Stimulated activated memory B cell treated with anti-CD40 and anti-IgM and Interleukin-4, amounts not matched to agents 10 μg/mL and 1 μg/mL and 100 μg/mL, for 72 hours (primary cell): ENCODE measurements at regions not wholly inside any gene's neighbourhood (a gene's known extent, or its start where the extent isn't known, plus 50 kb on each side); places are given as distances from the start of the nearest gene placed in this dataset.

Experiments
- ATAC-seq: fragments of 150-1000 bp; cut with Tn5 transposase; 2 replicates; pipeline ENCODE4 v1.10.0; 2021
- H3K27ac Mint-ChIP-seq: one replicate; pipeline ENCODE4 v1.8.0; 2022; ENCODE audit warnings: mild to moderate bottlenecking, mixed read lengths
- H3K27me3 Mint-ChIP-seq: one replicate; pipeline ENCODE4 v1.8.0; 2022; ENCODE audit warnings: mixed read lengths
- H3K36me3 Mint-ChIP-seq: one replicate; pipeline ENCODE4 v1.8.0; 2022; ENCODE audit warnings: mixed read lengths
- H3K4me1 Mint-ChIP-seq: one replicate; pipeline ENCODE4 v1.8.0; 2022; ENCODE audit warnings: mixed read lengths
- H3K4me3 Mint-ChIP-seq: one replicate; pipeline ENCODE4 v1.8.0; 2022; ENCODE audit warnings: mild to moderate bottlenecking, moderate library complexity, mixed read lengths
- H3K9me3 Mint-ChIP-seq: one replicate; pipeline ENCODE4 v1.8.0; 2022; ENCODE audit warnings: mixed read lengths

DNA sequence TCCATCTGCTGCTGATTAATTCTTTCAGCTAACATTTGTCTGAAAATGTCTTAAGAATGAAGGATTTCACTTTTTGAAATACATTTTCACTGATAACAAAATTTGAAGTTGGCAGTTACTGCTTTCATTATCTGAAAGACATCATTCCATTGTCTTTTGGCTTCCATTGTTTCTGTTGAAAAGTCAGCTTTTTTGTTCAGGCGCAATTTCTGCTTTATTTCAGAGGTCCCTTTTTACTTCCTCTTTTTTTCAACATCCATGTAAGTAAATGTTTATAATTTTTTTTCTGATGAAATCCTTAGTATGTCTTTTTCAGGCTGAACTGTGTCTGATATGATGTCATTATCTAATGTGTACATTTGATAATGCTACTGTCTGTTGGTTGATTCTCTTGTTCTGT lies 184.2 kb downstream of the RND3 start:
- Mint-ChIP-seq H3K4me1 (no peaks in the 10 kb centered on the region), H3K4me3 (no peak overlapping the region), H3K36me3 (no peaks in the 10 kb centered on the region), H3K27ac (no peak overlapping the region), H3K27me3 (no peaks in the 10 kb centered on the region), H3K9me3 (peaks cover 8% of the 10 kb centered on the region)
- no peak for ATAC-seq

DNA sequence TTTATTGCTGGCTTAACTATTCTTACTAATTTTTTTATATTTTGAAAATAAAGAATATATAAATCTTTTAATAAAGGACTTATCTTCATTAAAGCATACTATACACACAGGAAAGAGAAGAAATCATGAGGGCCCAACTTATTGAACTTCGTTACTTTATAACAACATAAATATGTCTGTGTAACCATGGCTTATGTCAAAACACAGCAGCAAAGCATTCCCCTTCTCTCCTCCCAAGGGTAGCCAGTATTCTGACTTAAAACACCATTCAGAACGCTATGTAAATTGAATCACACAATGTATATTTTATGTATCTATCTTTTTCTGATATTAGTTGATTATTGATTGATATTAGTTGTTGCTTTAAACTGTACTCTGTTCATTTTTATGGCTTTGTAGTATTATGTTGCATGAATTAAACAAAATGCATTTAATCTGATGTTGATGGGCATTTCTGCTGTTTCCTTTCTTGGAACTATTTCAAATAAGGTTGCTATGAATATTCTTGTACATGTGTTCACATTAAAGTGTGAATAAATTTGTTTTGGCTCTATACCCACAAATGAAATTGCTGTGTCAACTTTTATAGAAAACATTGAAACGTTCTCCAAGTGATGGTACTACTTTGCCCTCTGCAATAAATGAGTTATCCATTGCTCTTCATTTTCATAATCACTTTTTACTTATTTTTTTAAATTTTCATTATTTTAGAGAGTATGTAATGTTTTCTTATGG lies 188.7 kb downstream of the RND3 start:
- no peaks in the 10 kb centered on the region for H3K36me3 Mint-ChIP-seq
- H3K27me3 Mint-ChIP-seq, result no peaks in the 10 kb centered on the region
- ATAC-seq, result no peak
- H3K27ac Mint-ChIP-seq, result no peak overlapping the region
- no peak overlapping the region for H3K4me3 Mint-ChIP-seq
- peaks cover 6% of the 10 kb centered on the region for H3K9me3 Mint-ChIP-seq
- H3K4me1 Mint-ChIP-seq, result no peaks in the 10 kb centered on the region

DNA sequence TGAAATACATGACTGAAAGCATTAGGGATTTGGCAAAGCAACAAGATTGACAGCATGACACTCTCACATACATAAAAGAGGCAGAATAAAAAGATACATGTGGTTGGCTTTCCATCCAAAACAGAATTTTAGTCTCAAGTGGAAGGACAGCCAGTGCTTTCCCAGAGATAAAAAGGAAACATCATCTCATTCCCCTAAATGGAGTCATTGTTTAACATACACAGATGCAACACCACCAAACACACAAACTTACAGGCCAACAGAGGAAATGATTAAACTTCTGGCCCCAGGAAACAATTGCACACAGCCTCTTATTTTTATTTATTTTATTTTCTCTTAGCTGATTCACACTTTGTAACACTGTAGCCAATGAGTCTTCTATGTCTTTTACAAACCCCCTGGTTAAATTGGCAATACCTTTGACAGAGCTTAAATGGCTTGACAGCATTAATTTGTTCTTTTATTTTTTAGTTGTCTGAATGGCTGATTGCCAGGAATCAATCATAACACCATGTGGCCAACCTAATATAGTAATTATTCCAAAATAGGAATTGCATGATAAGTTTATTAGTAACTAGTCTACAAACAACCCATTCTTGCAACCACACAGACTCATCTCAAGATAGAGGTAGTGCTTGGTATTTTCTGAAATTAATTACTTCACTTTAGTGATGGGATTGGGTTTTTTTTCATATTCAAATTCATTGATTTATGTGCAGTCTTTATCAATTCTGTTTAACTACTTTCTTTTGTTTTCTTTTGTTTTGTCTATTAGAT lies 190.5 kb downstream of the RND3 start:
- H3K36me3 Mint-ChIP-seq, result no peaks in the 10 kb centered on the region
- no peak overlapping the region for H3K27ac Mint-ChIP-seq
- no peak overlapping the region for H3K4me3 Mint-ChIP-seq
- no peak for ATAC-seq
- peaks cover 2% of the 10 kb centered on the region for H3K9me3 Mint-ChIP-seq
- no peaks in the 10 kb centered on the region for H3K4me1 Mint-ChIP-seq
- no peaks in the 10 kb centered on the region for H3K27me3 Mint-ChIP-seq

DNA sequence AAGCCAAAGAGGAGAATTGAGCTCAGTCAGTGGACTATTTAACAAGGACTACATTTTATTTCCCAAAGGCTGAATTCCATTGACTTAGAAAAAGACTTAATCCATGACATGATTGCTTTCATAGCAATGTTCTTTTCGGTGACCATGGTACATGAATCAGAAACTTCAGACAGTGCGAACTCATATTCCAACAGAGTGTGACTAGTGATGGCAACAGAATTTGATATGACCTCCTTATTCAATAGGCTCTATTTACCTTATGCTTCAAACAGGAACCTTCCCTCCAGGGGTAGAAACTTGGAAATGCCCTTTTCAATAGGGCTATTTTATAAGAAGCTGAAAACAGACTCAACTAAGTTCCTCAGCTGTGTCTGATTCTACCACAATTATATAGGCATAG lies 191.9 kb downstream of the RND3 start:
- no peaks in the 10 kb centered on the region for H3K4me1 Mint-ChIP-seq
- H3K27ac Mint-ChIP-seq, result no peak overlapping the region
- H3K36me3 Mint-ChIP-seq, result no peaks in the 10 kb centered on the region
- no peaks in the 10 kb centered on the region for H3K27me3 Mint-ChIP-seq
- H3K9me3 Mint-ChIP-seq, result peaks cover 2% of the 10 kb centered on the region
- no peak overlapping the region for H3K4me3 Mint-ChIP-seq
- ATAC-seq, result no peak

DNA sequence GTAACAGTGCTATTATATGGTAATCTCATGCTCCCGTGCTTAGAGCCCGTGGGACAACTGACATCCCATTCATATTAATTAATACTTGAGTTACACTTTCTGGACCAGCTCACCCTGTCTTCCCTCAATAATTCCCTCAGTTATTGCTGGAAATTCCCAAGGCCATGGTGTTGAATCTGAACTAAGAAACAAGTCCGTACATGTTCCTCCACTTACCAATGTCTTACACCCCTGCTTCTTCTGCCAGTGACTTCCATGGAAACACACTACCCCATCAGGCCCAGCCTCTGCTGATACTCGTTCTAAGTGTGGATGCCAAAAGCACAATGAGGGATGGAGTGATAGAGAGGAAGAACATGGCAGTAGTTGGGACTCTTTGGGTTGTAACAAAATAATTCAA lies 193.7 kb downstream of the RND3 start:
- no peaks in the 10 kb centered on the region for H3K36me3 Mint-ChIP-seq
- H3K27ac Mint-ChIP-seq, result no peak overlapping the region
- no peak overlapping the region for H3K4me3 Mint-ChIP-seq
- ATAC-seq, result no peak
- no peaks in the 10 kb centered on the region for H3K4me1 Mint-ChIP-seq
- no peaks in the 10 kb centered on the region for H3K9me3 Mint-ChIP-seq
- H3K27me3 Mint-ChIP-seq, result no peaks in the 10 kb centered on the region

DNA sequence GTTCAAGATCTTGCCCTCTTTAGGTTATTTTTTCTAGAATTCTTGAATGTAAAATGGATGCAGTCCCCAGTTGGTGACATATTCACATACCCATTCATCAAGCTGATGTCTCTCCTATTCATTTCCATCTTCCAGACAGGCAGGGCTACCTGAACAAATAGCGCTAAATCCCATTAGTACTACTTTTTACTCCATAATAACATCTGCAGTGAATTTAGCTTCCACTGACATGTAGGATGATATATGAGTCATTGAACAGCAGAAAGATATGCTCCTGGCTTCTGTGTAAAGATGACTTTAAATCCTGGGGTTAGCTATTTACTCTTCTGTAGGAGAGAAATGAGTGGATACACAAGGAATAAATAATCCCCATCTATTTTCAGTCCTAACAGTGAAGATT lies 194.7 kb downstream of the RND3 start:
- H3K9me3 Mint-ChIP-seq, result no peaks in the 10 kb centered on the region
- no peaks in the 10 kb centered on the region for H3K36me3 Mint-ChIP-seq
- no peak for ATAC-seq
- no peaks in the 10 kb centered on the region for H3K27me3 Mint-ChIP-seq
- no peaks in the 10 kb centered on the region for H3K4me1 Mint-ChIP-seq
- no peak overlapping the region for H3K27ac Mint-ChIP-seq
- no peak overlapping the region for H3K4me3 Mint-ChIP-seq

DNA sequence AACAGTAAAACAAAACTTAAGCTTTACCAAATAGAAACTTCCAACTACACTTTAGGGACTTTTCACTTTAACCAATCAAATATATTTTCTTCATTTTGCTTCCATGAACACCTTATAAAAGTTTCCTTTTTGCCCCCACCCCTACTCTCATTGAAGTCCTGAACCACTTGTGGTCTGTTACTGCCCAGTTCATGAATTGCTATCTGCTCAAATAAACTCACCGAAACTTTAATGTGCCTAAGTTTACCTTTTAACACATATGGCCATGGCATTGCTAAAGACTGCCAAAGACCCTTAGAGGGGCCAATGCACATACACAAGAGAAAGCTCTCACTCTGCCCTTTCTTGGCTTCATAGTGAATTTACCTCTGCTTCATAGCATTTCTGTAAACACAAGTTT lies 195.3 kb downstream of the RND3 start:
- ATAC-seq, result no peak
- no peaks in the 10 kb centered on the region for H3K9me3 Mint-ChIP-seq
- H3K4me3 Mint-ChIP-seq, result no peak overlapping the region
- no peaks in the 10 kb centered on the region for H3K4me1 Mint-ChIP-seq
- no peak overlapping the region for H3K27ac Mint-ChIP-seq
- no peaks in the 10 kb centered on the region for H3K36me3 Mint-ChIP-seq
- no peaks in the 10 kb centered on the region for H3K27me3 Mint-ChIP-seq

DNA sequence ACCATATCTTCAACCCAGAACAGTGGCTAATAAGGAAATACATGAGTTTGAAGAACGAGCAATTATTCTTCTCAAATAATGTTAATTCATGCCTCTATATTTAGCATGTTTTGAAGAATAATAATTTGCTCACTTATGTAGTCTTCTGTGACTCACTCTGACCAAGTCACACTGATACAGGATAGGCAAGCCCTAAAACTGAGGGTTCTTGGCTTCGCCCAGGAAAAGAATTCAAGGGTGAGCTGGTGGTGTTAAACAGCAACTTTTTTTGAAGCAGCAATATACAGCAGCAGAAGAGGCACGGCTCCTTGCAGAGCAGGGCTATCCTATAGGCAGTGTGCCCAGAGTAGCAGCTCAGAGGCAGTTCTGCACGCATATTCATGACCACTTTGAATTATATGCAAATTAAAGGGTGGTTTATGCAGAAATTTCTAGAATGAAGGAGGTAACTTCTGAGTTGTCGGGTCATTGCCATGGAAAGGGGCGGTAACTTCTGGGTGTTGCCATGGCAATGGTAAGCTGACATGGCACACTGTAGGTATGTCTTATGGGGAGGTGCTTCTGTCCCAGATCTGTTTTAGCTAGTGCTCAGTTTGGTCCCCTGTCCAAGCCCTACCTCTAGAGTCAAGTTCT lies 200.6 kb downstream of the RND3 start:
- H3K4me1 Mint-ChIP-seq, result no peaks in the 10 kb centered on the region
- no peaks in the 10 kb centered on the region for H3K9me3 Mint-ChIP-seq
- H3K27ac Mint-ChIP-seq, result no peak overlapping the region
- peak; percentile 39 for ATAC-seq
- no peak overlapping the region for H3K4me3 Mint-ChIP-seq
- H3K36me3 Mint-ChIP-seq, result no peaks in the 10 kb centered on the region
- no peaks in the 10 kb centered on the region for H3K27me3 Mint-ChIP-seq

DNA sequence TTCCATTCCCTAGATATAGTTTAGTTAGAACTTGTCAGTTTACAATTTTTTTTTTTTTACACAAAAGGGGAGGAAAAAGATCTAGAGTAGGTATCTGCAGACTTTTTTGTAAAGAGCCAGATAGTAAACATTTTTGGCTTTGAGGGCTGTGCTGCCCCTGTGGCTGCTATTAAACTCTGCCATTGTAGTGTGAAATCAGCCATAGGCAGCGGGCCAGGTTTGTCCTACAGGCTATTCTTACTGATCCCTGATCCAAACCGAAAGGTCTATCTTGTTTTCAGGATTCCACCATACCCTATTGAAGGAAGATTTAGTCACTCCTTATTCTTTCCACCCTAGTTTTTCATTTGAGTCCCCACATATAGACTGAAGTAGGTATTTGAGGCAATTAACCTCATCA lies 203.4 kb downstream of the RND3 start:
- H3K36me3 Mint-ChIP-seq, result no peaks in the 10 kb centered on the region
- H3K27ac Mint-ChIP-seq, result no peak overlapping the region
- no peaks in the 10 kb centered on the region for H3K4me1 Mint-ChIP-seq
- no peaks in the 10 kb centered on the region for H3K27me3 Mint-ChIP-seq
- peaks cover 4% of the 10 kb centered on the region for H3K9me3 Mint-ChIP-seq
- H3K4me3 Mint-ChIP-seq, result no peak overlapping the region
- no peak for ATAC-seq

DNA sequence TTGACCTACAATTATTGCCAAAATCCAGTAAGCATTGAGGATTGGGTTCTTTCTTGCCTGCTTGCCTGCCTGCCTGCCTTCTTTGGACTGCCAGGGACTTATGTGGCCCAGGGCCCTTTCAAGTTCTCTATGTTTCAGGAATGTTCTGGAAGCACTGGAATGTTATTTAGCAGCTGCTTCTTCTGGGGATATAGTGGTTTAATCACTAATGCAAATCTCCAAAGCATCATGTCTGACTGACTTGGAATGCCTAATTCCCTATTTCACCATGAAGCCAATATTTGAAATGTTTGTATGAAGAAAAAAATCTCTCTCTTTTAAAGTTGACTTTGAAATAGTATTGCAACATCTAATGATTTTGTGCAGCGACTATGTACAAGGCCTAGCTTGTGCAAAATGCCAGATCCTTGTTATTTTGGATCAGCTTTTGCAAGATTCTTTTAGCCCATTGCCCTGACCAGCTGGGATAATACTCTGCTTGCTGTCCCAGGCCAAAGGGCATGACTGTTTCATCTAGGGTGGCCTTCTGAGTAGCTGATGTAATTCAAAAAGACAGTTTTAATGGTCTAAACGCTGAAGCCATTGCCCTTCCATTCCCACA lies 204.6 kb downstream of the RND3 start:
- no peak for ATAC-seq
- H3K36me3 Mint-ChIP-seq, result no peaks in the 10 kb centered on the region
- no peaks in the 10 kb centered on the region for H3K27me3 Mint-ChIP-seq
- no peaks in the 10 kb centered on the region for H3K4me1 Mint-ChIP-seq
- H3K9me3 Mint-ChIP-seq, result peaks cover 4% of the 10 kb centered on the region
- no peak overlapping the region for H3K27ac Mint-ChIP-seq
- H3K4me3 Mint-ChIP-seq, result no peak overlapping the region

DNA sequence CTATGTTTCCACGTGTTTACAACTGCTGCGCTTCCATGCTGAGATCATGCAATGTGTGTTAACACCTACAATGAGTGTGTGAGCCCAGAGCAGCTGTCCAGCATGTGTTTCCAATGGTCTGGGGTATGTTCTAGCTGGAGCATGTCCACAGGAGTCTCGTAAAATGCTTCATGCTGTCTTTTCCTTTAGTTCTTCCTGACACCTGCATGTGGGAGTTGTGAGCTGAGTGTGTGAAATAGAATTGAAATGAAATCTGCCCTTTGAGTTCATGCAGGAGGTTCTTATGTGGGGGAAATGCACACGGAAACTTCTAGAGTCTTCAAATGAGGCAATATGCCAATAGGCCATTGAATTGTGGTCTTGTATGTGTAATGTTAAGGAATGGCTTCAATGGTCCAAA lies 205.1 kb downstream of the RND3 start:
- no peaks in the 10 kb centered on the region for H3K4me1 Mint-ChIP-seq
- no peak overlapping the region for H3K4me3 Mint-ChIP-seq
- ATAC-seq, result no peak
- no peak overlapping the region for H3K27ac Mint-ChIP-seq
- H3K36me3 Mint-ChIP-seq, result no peaks in the 10 kb centered on the region
- peaks cover 6% of the 10 kb centered on the region for H3K9me3 Mint-ChIP-seq
- no peaks in the 10 kb centered on the region for H3K27me3 Mint-ChIP-seq

DNA sequence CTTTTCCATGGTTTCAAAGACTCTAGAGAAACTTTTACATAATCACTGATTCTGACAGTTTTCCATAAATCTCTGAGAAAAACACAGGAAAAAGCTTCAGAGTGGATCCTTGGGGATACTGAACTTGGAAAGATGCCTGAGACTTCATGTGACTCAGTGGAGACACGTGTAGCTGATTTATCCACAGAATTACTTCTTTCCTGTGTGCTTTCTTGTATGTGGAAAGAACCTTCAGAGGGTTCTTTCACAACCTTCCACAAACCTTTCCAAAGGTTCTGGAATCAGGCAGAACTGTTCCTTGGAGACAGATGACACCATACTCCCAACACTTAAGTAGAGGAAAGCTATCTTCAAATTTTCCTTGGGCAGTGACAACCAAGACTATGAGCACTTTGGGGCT lies 207.2 kb downstream of the RND3 start:
- no peaks in the 10 kb centered on the region for H3K27me3 Mint-ChIP-seq
- no peaks in the 10 kb centered on the region for H3K4me1 Mint-ChIP-seq
- no peak overlapping the region for H3K27ac Mint-ChIP-seq
- no peaks in the 10 kb centered on the region for H3K36me3 Mint-ChIP-seq
- H3K9me3 Mint-ChIP-seq, result peaks cover 10% of the 10 kb centered on the region
- H3K4me3 Mint-ChIP-seq, result no peak overlapping the region
- ATAC-seq, result no peak

DNA sequence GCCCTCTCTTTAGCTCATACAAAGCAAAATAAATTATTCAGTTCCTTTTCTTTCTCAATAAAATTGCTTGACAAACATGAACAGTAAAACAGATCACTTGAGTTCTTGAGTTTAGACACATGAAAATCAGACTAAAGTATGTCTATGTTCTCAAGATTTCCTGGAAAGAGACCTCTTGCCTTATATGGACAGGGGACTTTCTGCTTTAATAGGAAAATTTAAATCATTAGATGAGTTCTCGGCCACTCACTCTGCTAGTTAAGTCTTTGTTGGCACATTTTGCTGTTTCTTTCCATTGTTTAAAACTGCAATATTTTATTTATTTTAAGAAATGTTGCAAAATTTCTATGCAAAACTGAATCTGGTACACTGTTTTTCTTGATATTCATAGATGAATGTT lies 207.8 kb downstream of the RND3 start:
- Mint-ChIP-seq H3K9me3 (peaks cover 10% of the 10 kb centered on the region), H3K27ac (no peak overlapping the region), H3K4me3 (no peak overlapping the region), H3K27me3 (no peaks in the 10 kb centered on the region), H3K4me1 (no peaks in the 10 kb centered on the region), H3K36me3 (no peaks in the 10 kb centered on the region)
- no peak for ATAC-seq

DNA sequence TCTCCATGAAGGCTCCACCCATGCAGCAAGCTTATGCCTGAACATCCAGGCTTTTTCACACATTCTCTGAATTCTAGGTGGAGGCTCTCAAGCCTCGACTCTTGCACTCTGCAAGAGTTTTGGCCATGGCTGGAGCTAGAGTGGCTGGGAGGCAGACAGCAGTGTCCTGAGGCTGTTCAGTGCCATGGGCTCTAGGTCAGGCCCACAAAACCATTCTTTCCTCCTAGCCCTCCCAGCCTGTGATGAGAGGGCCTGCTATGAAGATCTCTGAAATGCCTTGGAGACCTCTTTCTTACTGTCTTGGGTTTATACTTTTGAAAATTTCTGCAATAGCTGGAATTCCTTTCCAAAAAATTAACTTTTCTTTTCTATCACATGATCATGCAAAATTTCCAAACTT lies 210.7 kb downstream of the RND3 start:
- H3K27ac Mint-ChIP-seq, result no peak overlapping the region
- ATAC-seq, result no peak
- H3K27me3 Mint-ChIP-seq, result no peaks in the 10 kb centered on the region
- H3K4me1 Mint-ChIP-seq, result no peaks in the 10 kb centered on the region
- no peak overlapping the region for H3K4me3 Mint-ChIP-seq
- peaks cover 10% of the 10 kb centered on the region for H3K9me3 Mint-ChIP-seq
- H3K36me3 Mint-ChIP-seq, result no peaks in the 10 kb centered on the region

DNA sequence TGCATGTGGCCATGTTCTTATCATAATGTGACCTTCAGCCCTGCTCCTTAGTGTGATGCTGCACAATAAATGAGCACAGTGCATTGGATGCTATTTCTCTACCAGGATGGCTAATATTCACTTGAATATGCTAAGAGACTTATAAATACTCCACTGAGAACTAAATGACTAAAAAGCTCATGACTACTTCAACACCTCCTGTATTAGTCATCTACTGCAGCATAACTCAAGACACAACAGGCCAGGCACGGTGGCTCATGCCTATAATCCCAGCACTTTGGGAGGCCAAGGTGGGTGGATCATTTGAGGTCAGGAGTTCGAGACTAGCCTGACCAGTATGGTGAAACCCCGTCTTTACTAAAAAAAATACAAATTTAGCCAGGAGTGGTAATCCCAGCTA lies 213.4 kb downstream of the RND3 start:
- Mint-ChIP-seq H3K27me3 (no peaks in the 10 kb centered on the region), H3K9me3 (peaks cover 6% of the 10 kb centered on the region), H3K36me3 (no peaks in the 10 kb centered on the region), H3K4me3 (no peak overlapping the region), H3K4me1 (no peaks in the 10 kb centered on the region), H3K27ac (no peak overlapping the region)
- no peak for ATAC-seq
